ENCODE measurements at regions not wholly inside any gene's neighbourhood (a gene's known extent, or its start where the extent isn't known, plus 50 kb on each side); places are given as distances from the start of the nearest gene placed in this dataset.

GRCh38 chr15:68484696-68485400 is 52.9 kb upstream of the ITGA11 start:
- no peak for TF ChIP-seq CTCF (IDR thresholded peaks at IDR 0.05)
- no peak for TF ChIP-seq EP300 (IDR thresholded peaks at IDR 0.05; ENCODE audit: low read depth)
- TF ChIP-seq POLR2A (IDR thresholded peaks at IDR 0.05): no peak
- TF ChIP-seq POLR2AphosphoS5 (IDR thresholded peaks at IDR 0.05): no peak
